Upper lobe of right lung (tissue), 1 donor: ENCODE measurements at regions not wholly inside any gene's neighbourhood (a gene's known extent, or its start where the extent isn't known, plus 50 kb on each side); places are given as distances from the start of the nearest gene placed in this dataset.

Experiments used
- ATAC-seq: fragments of 200-7000 bp; cut with Tn5 transposase; one replicate; pipeline ENCODE4 v1.9.1; 2020; ENCODE audit warnings: mild to moderate bottlenecking, moderate library complexity
- DNase-seq: peaks from one replicate; pipeline ENCODE4 v3.0.0-alpha.2; 2020
- H3K27ac ChIP-seq: fragments of 200-600 bp; one replicate; pipeline ENCODE4 v1.8.0; 2022
- H3K27me3 ChIP-seq: fragments of 200-600 bp; one replicate; pipeline ENCODE4 v1.8.0; 2022; ENCODE audit warnings: mild to moderate bottlenecking
- H3K36me3 ChIP-seq: fragments of 200-600 bp; one replicate; pipeline ENCODE4 v1.8.0; 2022
- H3K4me1 ChIP-seq: fragments of 200-600 bp; one replicate; pipeline ENCODE4 v1.8.0; 2022
- H3K4me3 ChIP-seq: fragments of 200-600 bp; one replicate; pipeline ENCODE4 v1.8.0; 2022; ENCODE audit warnings: mild to moderate bottlenecking
- H3K9me3 ChIP-seq: fragments of 200-600 bp; one replicate; pipeline ENCODE4 v1.8.0; 2022
- CTCF ChIP-seq: fragments of 200-600 bp; IDR thresholded peaks from one replicate; pipeline ENCODE4 v1.8.0; 2022; ENCODE audit warnings: antibody characterized with exemption
- intact Hi-C: fragments of 100-400 bp; cut with DNase I; formaldehyde crosslinking; loops from one replicate; pipeline ENCODE4 v1.11.0; 2022
- donor health status: DM: no; HTN: yes; CAD: no; lungs with severe emphysema.

GRCh38 chr1:93739472-93739871, 57.8 kb upstream of the BCAR3 start:
- H3K9me3 ChIP-seq: no peaks in the 10 kb centered on the region
- TF ChIP-seq CTCF: no peak
- H3K4me3 ChIP-seq: no peak overlapping the region
- no peaks in the 10 kb centered on the region for H3K36me3 ChIP-seq
- peaks cover 10% of the 10 kb centered on the region for H3K4me1 ChIP-seq
- no peak overlapping the region for H3K27ac ChIP-seq
- intact Hi-C loops: no loop called here
- H3K27me3 ChIP-seq: no peaks in the 10 kb centered on the region
- no peak for DNase-seq
- no peak for ATAC-seq

GRCh38 chr1:93738926-93739325, 57.3 kb upstream of the BCAR3 start:
- Histone ChIP-seq H3K36me3 (no peaks in the 10 kb centered on the region), H3K9me3 (no peaks in the 10 kb centered on the region), H3K27ac (no peak overlapping the region), H3K27me3 (no peaks in the 10 kb centered on the region), H3K4me1 (peaks cover 10% of the 10 kb centered on the region), H3K4me3 (no peak overlapping the region)
- DNase-seq: no peak
- no peak for ATAC-seq
- no peak for TF ChIP-seq CTCF
- intact Hi-C loops: no loop called here

- intact Hi-C loops: no loop called here
- ATAC-seq (no peak), DNase-seq (no peak)
- no peak for TF ChIP-seq CTCF
- no peak overlapping the region for H3K27ac ChIP-seq
- H3K4me1 ChIP-seq: peaks cover 10% of the 10 kb centered on the region
- H3K4me3 ChIP-seq: no peak overlapping the region
- no peaks in the 10 kb centered on the region for H3K36me3 ChIP-seq
- H3K9me3 ChIP-seq: no peaks in the 10 kb centered on the region
- H3K27me3 ChIP-seq: no peaks in the 10 kb centered on the region
These were observed 56.5 kb upstream of the BCAR3 start for GRCh38 chr1:93738075-93738622.

- TF ChIP-seq CTCF: no peak
- no peak for DNase-seq
- intact Hi-C loops: no loop called here
- H3K36me3 ChIP-seq: no peaks in the 10 kb centered on the region
- no peaks in the 10 kb centered on the region for H3K27me3 ChIP-seq
- peaks cover 7% of the 10 kb centered on the region for H3K4me1 ChIP-seq
- no peak overlapping the region for H3K4me3 ChIP-seq
- no peak overlapping the region for H3K27ac ChIP-seq
- ATAC-seq: no peak
- no peaks in the 10 kb centered on the region for H3K9me3 ChIP-seq
These were observed 54.1 kb upstream of the BCAR3 start for GRCh38 chr1:93735722-93736121.

- no peak overlapping the region for H3K4me3 ChIP-seq
- intact Hi-C loops: no loop called here
- DNase-seq (no peak), ATAC-seq (peak; percentile 21)
- no peaks in the 10 kb centered on the region for H3K27me3 ChIP-seq
- no peaks in the 10 kb centered on the region for H3K9me3 ChIP-seq
- no peak overlapping the region for H3K27ac ChIP-seq
- no peaks in the 10 kb centered on the region for H3K36me3 ChIP-seq
- TF ChIP-seq CTCF: no peak
- H3K4me1 ChIP-seq: no peaks in the 10 kb centered on the region
These were observed 53.4 kb upstream of the BCAR3 start for GRCh38 chr1:93734999-93735398.

- H3K4me3 ChIP-seq: no peak overlapping the region
- H3K4me1 ChIP-seq: no peaks in the 10 kb centered on the region
- H3K27ac ChIP-seq: no peak overlapping the region
- TF ChIP-seq CTCF: no peak
- no peaks in the 10 kb centered on the region for H3K27me3 ChIP-seq
- DNase-seq: no peak
- intact Hi-C loops: no loop called here
- H3K36me3 ChIP-seq: no peaks in the 10 kb centered on the region
- ATAC-seq: no peak
- H3K9me3 ChIP-seq: no peaks in the 10 kb centered on the region
These were observed 51.7 kb upstream of the BCAR3 start for GRCh38 chr1:93733340-93733739.
